ENCODE measurements at regions not wholly inside any gene's neighbourhood (a gene's known extent, or its start where the extent isn't known, plus 50 kb on each side); places are given as distances from the start of the nearest gene placed in this dataset.
A peak's percentile ranks its signal among the peaks of the same experiment; 100 is the strongest.

DNA sequence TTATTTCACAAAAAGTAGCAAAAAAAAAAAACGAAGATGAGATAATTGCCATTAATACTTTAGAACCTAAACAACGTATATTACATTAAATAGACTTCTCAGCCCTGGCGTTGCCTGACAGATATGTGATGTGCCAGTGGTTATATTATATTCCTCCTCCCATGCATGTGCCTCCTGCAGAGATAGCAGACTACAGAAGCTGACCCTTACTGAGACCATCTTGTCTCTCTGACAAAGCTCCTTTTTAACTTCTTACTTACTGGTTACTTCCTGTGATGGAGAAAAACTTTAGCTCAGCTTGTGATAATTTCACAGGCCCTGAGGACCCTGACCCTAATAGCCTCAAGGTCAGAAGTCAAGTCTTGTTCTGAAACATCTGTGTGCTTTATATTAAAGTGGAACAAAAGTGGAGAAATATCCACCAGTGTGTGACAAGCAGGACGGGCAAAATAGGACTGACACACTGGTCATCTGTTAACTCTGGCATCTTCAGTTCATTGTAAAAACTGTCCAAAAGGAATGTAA, 80.6 kb upstream of the POU5F2 start:
- DNase-seq (ENCODE audit: extremely low read depth, low read depth), result no peak
- TF ChIP-seq, protein P1, sequence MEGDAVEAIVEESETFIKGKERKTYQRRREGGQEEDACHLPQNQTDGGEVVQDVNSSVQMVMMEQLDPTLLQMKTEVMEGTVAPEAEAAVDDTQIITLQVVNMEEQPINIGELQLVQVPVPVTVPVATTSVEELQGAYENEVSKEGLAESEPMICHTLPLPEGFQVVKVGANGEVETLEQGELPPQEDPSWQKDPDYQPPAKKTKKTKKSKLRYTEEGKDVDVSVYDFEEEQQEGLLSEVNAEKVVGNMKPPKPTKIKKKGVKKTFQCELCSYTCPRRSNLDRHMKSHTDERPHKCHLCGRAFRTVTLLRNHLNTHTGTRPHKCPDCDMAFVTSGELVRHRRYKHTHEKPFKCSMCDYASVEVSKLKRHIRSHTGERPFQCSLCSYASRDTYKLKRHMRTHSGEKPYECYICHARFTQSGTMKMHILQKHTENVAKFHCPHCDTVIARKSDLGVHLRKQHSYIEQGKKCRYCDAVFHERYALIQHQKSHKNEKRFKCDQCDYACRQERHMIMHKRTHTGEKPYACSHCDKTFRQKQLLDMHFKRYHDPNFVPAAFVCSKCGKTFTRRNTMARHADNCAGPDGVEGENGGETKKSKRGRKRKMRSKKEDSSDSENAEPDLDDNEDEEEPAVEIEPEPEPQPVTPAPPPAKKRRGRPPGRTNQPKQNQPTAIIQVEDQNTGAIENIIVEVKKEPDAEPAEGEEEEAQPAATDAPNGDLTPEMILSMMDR (IDR thresholded peaks at IDR 0.05; ENCODE audit: low read depth, low read length), result no peak

DNA sequence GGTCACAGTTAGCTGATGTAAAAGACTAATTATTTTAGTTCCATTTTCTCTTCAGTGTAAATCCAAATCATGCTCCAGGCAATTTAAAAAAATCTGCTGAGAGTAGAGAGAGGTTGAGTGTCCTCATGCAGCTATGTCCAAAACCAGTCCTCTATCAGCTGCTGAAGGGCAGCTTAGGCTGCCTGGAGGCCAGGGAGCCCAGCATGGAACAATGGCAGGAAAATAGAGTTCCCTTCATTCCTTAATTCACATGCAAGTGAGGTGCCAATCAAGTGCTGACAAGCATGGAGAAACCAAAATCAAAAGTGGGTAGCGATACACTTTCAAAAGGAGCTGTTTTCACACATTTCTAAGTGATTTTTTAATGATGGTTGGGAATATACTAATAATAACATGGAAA, 78.3 kb upstream of the POU5F2 start:
- DNase-seq (ENCODE audit: extremely low read depth, low read depth), result no peak
- TF ChIP-seq, protein P1 (IDR thresholded peaks at IDR 0.05; ENCODE audit: low read depth, low read length), result no peak

DNA sequence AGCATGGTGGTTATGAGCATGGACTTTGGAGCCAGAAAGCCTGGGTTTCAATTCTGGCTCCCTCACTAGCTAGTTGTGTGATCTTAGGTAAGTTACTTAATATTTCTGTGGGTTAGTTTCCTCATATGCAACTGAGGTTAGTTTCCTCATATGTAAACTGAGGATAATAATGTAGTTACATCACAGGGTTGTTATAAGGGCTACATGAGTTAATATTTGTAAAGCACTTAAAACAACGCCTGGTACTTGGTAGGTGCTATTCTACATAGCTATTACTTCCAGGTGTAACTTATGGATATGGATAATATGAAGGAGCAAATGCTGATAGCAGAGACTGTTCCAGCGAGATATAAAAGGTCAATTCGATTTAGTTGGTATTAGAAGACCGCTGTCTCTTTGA, 69.4 kb upstream of the POU5F2 start:
- DNase-seq (ENCODE audit: extremely low read depth, low read depth), result no peak
- TF ChIP-seq, protein P1 (IDR thresholded peaks at IDR 0.05; ENCODE audit: low read depth, low read length), result no peak

DNA sequence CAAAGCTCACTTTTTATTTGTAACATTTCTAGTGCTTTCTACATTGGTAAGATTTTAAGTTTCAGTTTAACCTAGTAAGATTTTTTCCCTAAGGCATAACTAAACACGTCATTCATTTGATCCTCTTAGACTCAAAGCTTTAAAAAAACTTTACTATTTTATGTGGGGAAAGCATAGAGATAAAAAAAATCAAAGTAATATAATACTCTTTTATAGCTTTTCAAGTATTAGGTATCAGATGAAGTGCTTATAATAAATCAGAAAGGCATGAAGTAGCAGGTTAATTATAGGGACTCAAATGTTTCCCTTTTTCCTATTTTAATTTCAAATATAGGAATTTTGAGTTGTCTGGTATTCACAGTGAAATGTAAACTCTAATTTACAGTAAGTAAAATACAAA, 68.0 kb upstream of the POU5F2 start:
- TF ChIP-seq, protein P1 (IDR thresholded peaks at IDR 0.05; ENCODE audit: low read depth, low read length), result no peak
- no peak for DNase-seq (ENCODE audit: extremely low read depth, low read depth)

DNA sequence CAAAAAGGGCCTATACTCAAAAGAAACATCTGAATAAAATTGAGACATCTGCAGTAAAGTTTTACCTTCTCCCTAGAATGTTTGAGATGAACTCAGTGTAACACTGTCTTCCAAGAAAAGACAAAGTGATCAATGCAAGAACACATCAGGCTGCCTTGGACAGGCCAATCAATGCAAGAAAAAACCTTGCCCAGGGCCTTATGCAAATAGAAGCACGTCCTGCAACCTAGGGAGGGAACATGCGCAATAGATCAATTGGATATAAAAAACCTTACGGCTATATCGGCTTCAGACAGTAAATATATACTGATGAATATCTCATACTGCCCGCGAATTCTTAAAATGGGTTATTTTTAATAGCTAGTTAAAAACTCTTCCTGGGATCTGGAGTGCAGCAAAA, 66.4 kb upstream of the POU5F2 start:
- TF ChIP-seq, protein P1 (IDR thresholded peaks at IDR 0.05; ENCODE audit: low read depth, low read length), result no peak
- DNase-seq (ENCODE audit: extremely low read depth, low read depth), result no peak

DNA sequence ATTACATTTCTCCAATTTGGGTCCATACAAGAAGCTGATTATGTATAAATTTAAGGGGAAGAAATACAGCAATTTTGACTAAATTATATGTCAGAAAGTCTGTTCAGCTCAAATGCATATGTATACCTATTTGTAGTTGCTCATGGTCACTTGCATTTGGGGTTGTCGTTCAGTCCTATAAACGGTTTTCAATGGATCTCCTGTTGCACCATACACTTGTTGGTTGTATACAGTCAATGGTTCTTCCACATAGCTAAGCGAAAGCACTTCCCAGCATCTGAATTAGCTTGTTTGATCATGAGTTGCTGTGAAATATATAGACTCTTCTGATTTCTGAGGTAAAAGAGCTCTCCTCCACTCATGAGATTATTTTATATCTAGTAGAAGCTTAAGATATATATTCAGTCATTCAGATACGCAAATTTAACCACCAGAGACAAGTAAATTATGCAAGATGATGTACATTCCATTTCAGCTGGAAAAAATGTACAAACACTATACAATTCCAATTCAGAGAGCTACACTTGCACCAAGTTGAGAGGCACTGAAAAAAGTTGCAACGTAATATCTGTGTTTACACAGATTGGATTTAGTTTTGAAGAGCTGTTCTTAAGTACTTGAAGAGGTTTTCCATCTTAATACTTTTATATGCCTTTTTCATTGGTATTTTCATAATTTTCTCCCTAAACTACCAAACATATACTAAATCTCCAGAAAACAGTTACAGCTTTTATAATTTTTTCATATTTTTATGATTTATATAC, 64.4 kb upstream of the POU5F2 start:
- DNase-seq (ENCODE audit: extremely low read depth, low read depth), result no peak
- TF ChIP-seq, protein P1 (IDR thresholded peaks at IDR 0.05; ENCODE audit: low read depth, low read length), result no peak

DNA sequence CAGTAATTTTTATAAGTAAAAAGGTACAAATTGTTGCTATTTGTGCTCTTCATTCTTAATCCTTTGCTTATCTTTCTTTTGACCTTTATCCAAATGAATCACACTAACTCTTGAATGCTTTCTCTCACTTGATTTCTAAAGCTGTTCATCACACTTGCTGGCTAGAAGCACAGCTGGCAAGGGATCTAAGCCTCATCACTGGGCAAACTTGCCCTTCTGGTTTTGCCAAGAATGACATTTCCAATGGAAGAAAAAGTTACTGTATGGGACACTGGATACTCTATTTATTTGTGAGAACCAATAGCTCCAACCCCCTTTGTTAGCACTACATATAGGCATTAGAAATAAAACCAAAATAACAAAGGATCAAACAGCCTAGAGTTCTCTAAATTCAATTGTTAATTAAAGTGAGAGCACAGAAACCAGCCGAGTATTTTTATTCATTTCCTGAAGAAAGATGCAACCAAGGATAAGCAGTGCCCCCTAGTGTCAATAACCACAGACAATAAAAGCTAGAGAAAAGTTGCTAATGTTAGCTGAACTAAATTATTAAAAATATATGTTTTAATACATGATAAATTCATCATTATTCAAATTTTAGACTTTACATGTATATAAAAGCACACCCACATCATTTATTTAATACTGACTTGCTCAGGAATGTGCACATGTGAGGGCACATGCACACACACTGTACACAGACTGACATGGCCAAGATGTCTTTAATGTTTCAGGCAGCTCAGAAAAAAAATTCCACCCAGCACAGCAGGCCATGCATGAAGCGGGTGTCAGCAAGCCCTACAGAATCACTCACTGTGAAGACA, 59.8 kb upstream of the POU5F2 start:
- TF ChIP-seq, protein P1 (IDR thresholded peaks at IDR 0.05; ENCODE audit: low read depth, low read length), result peak; percentile 59
- no peak for DNase-seq (ENCODE audit: extremely low read depth, low read depth)

Measured in AG09319 (cell line).